ENCODE measurements at regions not wholly inside any gene's neighbourhood (a gene's known extent, or its start where the extent isn't known, plus 50 kb on each side); places are given as distances from the start of the nearest gene placed in this dataset.

DNA sequence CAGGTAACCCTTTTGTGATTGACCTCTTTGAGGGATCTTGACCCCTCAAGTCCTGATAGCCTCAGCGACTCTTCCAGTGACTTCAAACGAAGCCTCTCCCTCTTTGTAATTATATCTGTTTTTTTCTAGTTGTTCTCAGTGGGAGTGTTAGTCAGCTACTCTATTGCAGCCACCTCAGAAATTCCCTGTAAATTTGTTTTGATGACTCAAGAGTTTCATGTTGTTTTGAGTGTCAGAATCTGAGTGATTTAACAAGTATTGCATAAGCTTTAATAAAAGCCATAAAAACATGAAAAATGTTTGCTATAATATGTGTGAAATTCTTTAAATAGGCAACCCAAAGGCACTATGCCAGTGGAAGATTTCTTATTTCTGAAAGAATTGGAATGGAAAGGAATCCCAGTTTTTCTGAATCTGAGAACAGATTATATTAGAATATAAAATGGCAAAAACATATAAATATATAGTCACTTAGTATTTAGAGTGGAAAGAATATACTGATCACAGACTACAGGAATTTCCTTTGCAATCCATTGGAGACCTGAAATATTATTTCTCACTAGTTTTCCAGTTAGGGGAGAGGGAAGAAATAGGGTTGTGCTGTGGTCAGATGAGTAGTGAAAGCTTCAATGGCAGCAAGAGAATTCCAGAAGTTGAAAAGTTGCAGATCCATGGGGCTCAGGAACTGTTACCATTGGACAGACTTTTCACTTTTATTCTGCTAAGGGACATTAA is 94.4 kb upstream of the SEMA3C start:
- no peak for TF ChIP-seq POLR2AphosphoS5 (IDR thresholded peaks at IDR 0.05; ENCODE audit: low read depth, low read length)
- TF ChIP-seq SIN3A (IDR thresholded peaks at IDR 0.05; ENCODE audit: borderline replicate concordance, insufficient read depth, low read length) = no peak
- TF ChIP-seq FOXP2 (optimal IDR thresholded peaks at IDR 0.05; ENCODE audit: borderline replicate concordance, extremely low read depth, extremely low read length, insufficient read depth) = no peak
- TF ChIP-seq, protein P1, sequence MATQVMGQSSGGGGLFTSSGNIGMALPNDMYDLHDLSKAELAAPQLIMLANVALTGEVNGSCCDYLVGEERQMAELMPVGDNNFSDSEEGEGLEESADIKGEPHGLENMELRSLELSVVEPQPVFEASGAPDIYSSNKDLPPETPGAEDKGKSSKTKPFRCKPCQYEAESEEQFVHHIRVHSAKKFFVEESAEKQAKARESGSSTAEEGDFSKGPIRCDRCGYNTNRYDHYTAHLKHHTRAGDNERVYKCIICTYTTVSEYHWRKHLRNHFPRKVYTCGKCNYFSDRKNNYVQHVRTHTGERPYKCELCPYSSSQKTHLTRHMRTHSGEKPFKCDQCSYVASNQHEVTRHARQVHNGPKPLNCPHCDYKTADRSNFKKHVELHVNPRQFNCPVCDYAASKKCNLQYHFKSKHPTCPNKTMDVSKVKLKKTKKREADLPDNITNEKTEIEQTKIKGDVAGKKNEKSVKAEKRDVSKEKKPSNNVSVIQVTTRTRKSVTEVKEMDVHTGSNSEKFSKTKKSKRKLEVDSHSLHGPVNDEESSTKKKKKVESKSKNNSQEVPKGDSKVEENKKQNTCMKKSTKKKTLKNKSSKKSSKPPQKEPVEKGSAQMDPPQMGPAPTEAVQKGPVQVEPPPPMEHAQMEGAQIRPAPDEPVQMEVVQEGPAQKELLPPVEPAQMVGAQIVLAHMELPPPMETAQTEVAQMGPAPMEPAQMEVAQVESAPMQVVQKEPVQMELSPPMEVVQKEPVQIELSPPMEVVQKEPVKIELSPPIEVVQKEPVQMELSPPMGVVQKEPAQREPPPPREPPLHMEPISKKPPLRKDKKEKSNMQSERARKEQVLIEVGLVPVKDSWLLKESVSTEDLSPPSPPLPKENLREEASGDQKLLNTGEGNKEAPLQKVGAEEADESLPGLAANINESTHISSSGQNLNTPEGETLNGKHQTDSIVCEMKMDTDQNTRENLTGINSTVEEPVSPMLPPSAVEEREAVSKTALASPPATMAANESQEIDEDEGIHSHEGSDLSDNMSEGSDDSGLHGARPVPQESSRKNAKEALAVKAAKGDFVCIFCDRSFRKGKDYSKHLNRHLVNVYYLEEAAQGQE (IDR thresholded peaks at IDR 0.05; ENCODE audit: insufficient read depth in 1 of 2, low read depth in 2 of 2, low read length in 2 of 2) = no peak
- no peak for TF ChIP-seq TAF1 (IDR thresholded peaks at IDR 0.05; ENCODE audit: borderline replicate concordance, insufficient read depth, low read length)

DNA sequence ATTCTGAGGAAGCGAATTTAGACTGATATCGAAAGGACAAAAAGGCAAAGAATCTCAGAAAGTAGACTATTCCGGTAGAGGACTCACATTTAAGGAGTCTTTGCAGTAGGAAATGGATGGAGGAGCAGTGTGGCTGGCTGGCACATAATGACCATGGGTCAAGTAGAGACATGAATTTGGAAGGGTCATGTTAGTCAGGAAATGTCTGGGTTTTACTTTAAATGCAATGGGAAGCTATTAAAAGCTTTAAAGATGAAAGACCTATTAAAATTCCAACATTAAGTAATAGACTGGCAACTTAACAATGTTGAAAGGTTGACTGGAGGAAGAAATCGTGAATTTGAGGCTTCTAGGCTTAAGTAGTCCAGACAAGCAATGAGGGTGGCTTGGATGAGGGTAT is 90.0 kb upstream of the SEMA3C start:
- TF ChIP-seq POLR2AphosphoS5 (IDR thresholded peaks at IDR 0.05; ENCODE audit: low read depth, low read length) (no peak), FOXP2 (optimal IDR thresholded peaks at IDR 0.05; ENCODE audit: borderline replicate concordance, extremely low read depth, extremely low read length, insufficient read depth) (no peak)

DNA sequence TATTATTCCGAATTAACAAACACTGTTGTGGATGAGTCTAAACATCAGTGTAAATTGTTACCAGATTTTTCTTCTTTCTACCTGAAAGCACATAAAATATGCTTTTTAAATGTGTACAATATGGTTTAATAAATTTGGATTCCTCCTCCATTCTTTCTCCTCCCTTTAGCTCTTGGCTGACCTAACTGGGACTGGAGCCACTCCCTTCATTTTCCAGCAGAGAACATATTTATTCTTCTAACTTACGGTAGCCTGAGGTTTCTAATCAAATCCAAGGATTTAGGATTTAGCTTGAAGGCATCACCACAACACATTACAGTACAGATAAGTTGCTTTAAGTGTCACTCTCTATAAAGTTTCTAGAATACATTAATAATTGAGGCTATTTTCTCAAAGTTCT is 88.2 kb upstream of the SEMA3C start:
- TF ChIP-seq TAF1 (IDR thresholded peaks at IDR 0.05; ENCODE audit: borderline replicate concordance, insufficient read depth, low read length) (no peak), FOXP2 (optimal IDR thresholded peaks at IDR 0.05; ENCODE audit: borderline replicate concordance, extremely low read depth, extremely low read length, insufficient read depth) (no peak), SIN3A (IDR thresholded peaks at IDR 0.05; ENCODE audit: borderline replicate concordance, insufficient read depth, low read length) (no peak), POLR2AphosphoS5 (IDR thresholded peaks at IDR 0.05; ENCODE audit: low read depth, low read length) (no peak)
- TF ChIP-seq, protein P1 (IDR thresholded peaks at IDR 0.05; ENCODE audit: insufficient read depth in 1 of 2, low read depth in 2 of 2, low read length in 2 of 2) = no peak

DNA sequence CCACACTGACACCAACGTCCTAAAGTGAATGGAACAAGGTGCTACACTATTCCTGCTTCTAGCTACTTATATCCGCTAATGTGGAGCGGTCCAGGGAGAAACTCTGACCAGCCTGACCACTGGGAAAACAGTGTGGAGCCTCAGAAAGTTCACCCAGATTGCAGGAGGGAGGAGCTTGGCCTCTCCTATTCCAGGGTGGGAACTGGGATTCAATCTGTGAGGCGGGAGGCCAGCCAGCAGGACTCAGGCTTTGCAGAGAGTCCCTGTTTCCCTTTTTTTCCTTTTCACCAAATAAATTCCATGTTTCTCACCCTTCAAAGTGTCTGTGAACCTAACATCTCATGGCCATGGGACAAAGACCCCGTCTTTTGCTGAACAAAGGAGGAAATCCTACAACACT is 86.4 kb upstream of the SEMA3C start:
- TF ChIP-seq POLR2AphosphoS5 (IDR thresholded peaks at IDR 0.05; ENCODE audit: low read depth, low read length) (no peak), FOXP2 (optimal IDR thresholded peaks at IDR 0.05; ENCODE audit: borderline replicate concordance, extremely low read depth, extremely low read length, insufficient read depth) (no peak), TAF1 (IDR thresholded peaks at IDR 0.05; ENCODE audit: borderline replicate concordance, insufficient read depth, low read length) (no peak), SIN3A (IDR thresholded peaks at IDR 0.05; ENCODE audit: borderline replicate concordance, insufficient read depth, low read length) (no peak)
- TF ChIP-seq, protein P1 (IDR thresholded peaks at IDR 0.05; ENCODE audit: insufficient read depth in 1 of 2, low read depth in 2 of 2, low read length in 2 of 2) = no peak

DNA sequence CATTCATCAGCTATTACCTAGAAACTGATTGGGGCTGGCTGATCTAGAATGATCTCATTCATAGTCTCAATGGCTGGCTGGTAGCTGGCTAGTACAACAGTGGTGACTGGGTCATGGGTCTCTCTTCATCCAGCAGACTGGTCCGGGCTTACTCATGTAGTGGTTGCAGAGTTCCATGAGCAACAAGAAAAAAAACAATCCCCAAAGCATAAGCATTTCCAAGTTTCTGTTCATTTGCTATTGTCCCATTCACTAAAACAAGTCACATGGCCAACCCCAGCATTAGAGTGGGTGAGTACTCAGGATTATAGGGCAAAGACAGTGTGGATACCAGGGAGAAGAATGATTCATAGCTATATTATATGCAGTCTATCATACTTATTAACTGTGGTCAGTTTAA is 85.2 kb upstream of the SEMA3C start:
- TF ChIP-seq TAF1 (IDR thresholded peaks at IDR 0.05; ENCODE audit: borderline replicate concordance, insufficient read depth, low read length) (no peak), POLR2AphosphoS5 (IDR thresholded peaks at IDR 0.05; ENCODE audit: low read depth, low read length) (no peak), FOXP2 (optimal IDR thresholded peaks at IDR 0.05; ENCODE audit: borderline replicate concordance, extremely low read depth, extremely low read length, insufficient read depth) (no peak), SIN3A (IDR thresholded peaks at IDR 0.05; ENCODE audit: borderline replicate concordance, insufficient read depth, low read length) (no peak)
- TF ChIP-seq, protein P1 (IDR thresholded peaks at IDR 0.05; ENCODE audit: insufficient read depth in 1 of 2, low read depth in 2 of 2, low read length in 2 of 2) = no peak

All from PFSK-1 (cell line).